SU-DHL-6 (cell line): ENCODE measurements at regions not wholly inside any gene's neighbourhood (a gene's known extent, or its start where the extent isn't known, plus 50 kb on each side); places are given as distances from the start of the nearest gene placed in this dataset.

ENCODE experiments used
- H2AFZ ChIP-seq: fragments of 200-600 bp; sonication (generic); 2 replicates; pipeline ENCODE4 v1.6.1; 2014; ENCODE audit warnings: low read depth, mild to moderate bottlenecking, moderate library complexity, mixed read lengths, antibody characterized with exemption, low read length; ENCODE audit not compliant: severe bottlenecking
- H3F3A ChIP-seq: fragments of 200-600 bp; shearing (Covaris generic); 2 replicates; pipeline ENCODE4 v1.6.0; 2016; ENCODE audit warnings: antibody characterized with exemption, mild to moderate bottlenecking; ENCODE audit not compliant: insufficient read depth
- H3K27ac ChIP-seq: fragments of 200-600 bp; sonication (generic); 2 replicates; pipeline ENCODE4 v1.5.1; 2016; ENCODE audit warnings: low read depth, mild to moderate bottlenecking, low read length, moderate library complexity, mixed read lengths
- H3K27me3 ChIP-seq: fragments of 200-600 bp; sonication (generic), shearing (Covaris generic); 2 replicates; pipeline ENCODE4 v1.6.0; 2014; ENCODE audit warnings: mild to moderate bottlenecking, low read length
- H3K36me3 ChIP-seq: fragments of 200-600 bp; sonication (generic); 2 replicates; pipeline ENCODE4 v1.6.1; 2014; ENCODE audit warnings: mild to moderate bottlenecking, low read length, mixed read lengths
- H3K4me2 ChIP-seq: fragments of 300-600, 200-600 bp; shearing (Covaris generic), sonication (generic); 2 replicates; pipeline ENCODE4 v1.6.0; 2014; ENCODE audit warnings: low read length, low read depth, mild to moderate bottlenecking; ENCODE audit not compliant: poor library complexity, severe bottlenecking
- H3K4me3 ChIP-seq: fragments of 200-600 bp; sonication (generic); 2 replicates; pipeline ENCODE4 v1.5.1; 2014; ENCODE audit warnings: antibody characterized with exemption, low read length, mild to moderate bottlenecking, mixed read lengths; ENCODE audit not compliant: insufficient read depth, poor library complexity, severe bottlenecking
- H3K79me2 ChIP-seq: fragments of 200-600 bp; sonication (generic); 2 replicates; pipeline ENCODE4 v1.6.1; 2014; ENCODE audit warnings: mild to moderate bottlenecking, low read length, moderate library complexity; ENCODE audit not compliant: insufficient read depth
- H3K9ac ChIP-seq: fragments of 200-600 bp; sonication (generic); 2 replicates; pipeline ENCODE4 v1.7.0; 2014; ENCODE audit warnings: mild to moderate bottlenecking, low read length
- H3K9me2 ChIP-seq: fragments of 200-600 bp; sonication (generic); replicated peaks from 2 replicates; pipeline ENCODE4 v1.6.1; 2014; ENCODE audit warnings: low read length; ENCODE audit not compliant: insufficient read depth
- H3K9me3 ChIP-seq: fragments of 200-600 bp; sonication (generic); 2 replicates; pipeline ENCODE4 v1.6.1; 2014; ENCODE audit warnings: low read length, mixed read lengths; ENCODE audit not compliant: insufficient read depth
- H4K20me1 ChIP-seq: fragments of 200-600 bp; sonication (generic); 2 replicates; pipeline ENCODE4 v1.6.1; 2014; ENCODE audit warnings: low read depth, mild to moderate bottlenecking, antibody characterized with exemption, low read length, moderate library complexity, mixed read lengths
- CTCF ChIP-seq: fragments of 200-600 bp; sonication (generic); IDR thresholded peaks from one replicate; pipeline ENCODE4 v1.5.1; 2017; ENCODE audit warnings: antibody characterized with exemption, mild to moderate bottlenecking, low read length, moderate library complexity; ENCODE audit not compliant: insufficient read depth, poor library complexity, severe bottlenecking
- EZH2phosphoT487 ChIP-seq: fragments of 200-600 bp; sonication (generic), shearing (Covaris generic); conservative IDR thresholded peaks from 2 replicates; pipeline ENCODE4 v1.6.1; 2018; ENCODE audit warnings: mild to moderate bottlenecking, antibody characterized with exemption, low read length, moderate library complexity, mixed read lengths

- Histone ChIP-seq H3K9ac (no peak overlapping the region), H3K27me3 (no peaks in the 10 kb centered on the region), H3F3A (no peaks in the 10 kb centered on the region), H4K20me1 (no peaks in the 10 kb centered on the region), H2AFZ (no peak overlapping the region), H3K79me2 (no peaks in the 10 kb centered on the region), H3K4me2 (no peak overlapping the region), H3K36me3 (no peaks in the 10 kb centered on the region), H3K9me3 (no peaks in the 10 kb centered on the region), H3K27ac (no peak overlapping the region), H3K9me2 (no peaks in the 10 kb centered on the region), H3K4me3 (no peak overlapping the region)
- TF ChIP-seq CTCF = no peak
- no peak for TF ChIP-seq EZH2phosphoT487
These were observed 108.2 kb downstream of the RASSF10 start for GRCh38 chr11:13117344-13117743.

- H4K20me1 ChIP-seq = no peaks in the 10 kb centered on the region
- H3F3A ChIP-seq = no peaks in the 10 kb centered on the region
- no peaks in the 10 kb centered on the region for H3K9me3 ChIP-seq
- H3K4me3 ChIP-seq = no peak overlapping the region
- no peak overlapping the region for H2AFZ ChIP-seq
- no peak for TF ChIP-seq CTCF
- no peak for TF ChIP-seq EZH2phosphoT487
- H3K27ac ChIP-seq = no peak overlapping the region
- no peaks in the 10 kb centered on the region for H3K79me2 ChIP-seq
- H3K4me2 ChIP-seq = no peak overlapping the region
- H3K9me2 ChIP-seq = no peaks in the 10 kb centered on the region
- no peaks in the 10 kb centered on the region for H3K27me3 ChIP-seq
- H3K36me3 ChIP-seq = no peaks in the 10 kb centered on the region
- no peak overlapping the region for H3K9ac ChIP-seq
These were observed 109.1 kb downstream of the RASSF10 start for GRCh38 chr11:13118194-13118593.

- Histone ChIP-seq H3K27me3 (no peaks in the 10 kb centered on the region), H3K27ac (no peak overlapping the region), H3K9ac (no peak overlapping the region), H3K4me2 (no peak overlapping the region), H3K9me2 (no peaks in the 10 kb centered on the region), H3K36me3 (no peaks in the 10 kb centered on the region), H2AFZ (no peak overlapping the region), H3K9me3 (no peaks in the 10 kb centered on the region), H3F3A (no peaks in the 10 kb centered on the region), H3K79me2 (no peaks in the 10 kb centered on the region), H4K20me1 (no peaks in the 10 kb centered on the region), H3K4me3 (no peak overlapping the region)
- TF ChIP-seq CTCF (no peak), EZH2phosphoT487 (no peak)
These were observed 109.5 kb downstream of the RASSF10 start for GRCh38 chr11:13118650-13119049.
